ENCODE measurements at regions not wholly inside any gene's neighbourhood (a gene's known extent, or its start where the extent isn't known, plus 50 kb on each side); places are given as distances from the start of the nearest gene placed in this dataset.

GRCh38 chr6:142011775-142012174 is 121.0 kb upstream of the GJE1 start:
- TF ChIP-seq POLR2A (IDR thresholded peaks at IDR 0.05) (no peak), CTCF (IDR thresholded peaks at IDR 0.05) (no peak)
- H3K4me3 ChIP-seq = no peak overlapping the region
- no peaks in the 10 kb centered on the region for H3K9me3 ChIP-seq
- intact Hi-C loops (cut with DNase I) = no loop called here
- 60 to 87% methylated on average over 1 of the region's 1 CpG for WGBS, 2 donors
- DNase-seq = no peak
- peaks cover 0 to 9% (median 0%) of the 10 kb centered on the region in 4 donors for H3K27me3 ChIP-seq
- H3K4me1 ChIP-seq = peaks cover 10 to 24% (median 14%) of the 10 kb centered on the region in 3 donors
- H3K27ac ChIP-seq = no peak overlapping the region
- H3K36me3 ChIP-seq = no peaks in the 10 kb centered on the region

- no peak for TF ChIP-seq CTCF (IDR thresholded peaks at IDR 0.05)
- no peak for TF ChIP-seq POLR2A (IDR thresholded peaks at IDR 0.05)
- Histone ChIP-seq H3K27me3 (peaks cover 0 to 9% (median 0%) of the 10 kb centered on the region in 4 donors), H3K9me3 (no peaks in the 10 kb centered on the region), H3K36me3 (no peaks in the 10 kb centered on the region), H3K4me3 (no peak overlapping the region), H3K4me1 (peaks cover 10 to 24% (median 14%) of the 10 kb centered on the region in 3 donors), H3K27ac (no peak overlapping the region)
- DNase-seq = no peak
- intact Hi-C loops (cut with DNase I) = no loop called here
Measured at GRCh38 chr6:142011156-142011555, 121.6 kb upstream of the GJE1 start.

- no peak for TF ChIP-seq CTCF (IDR thresholded peaks at IDR 0.05)
- Histone ChIP-seq H3K9me3 (no peaks in the 10 kb centered on the region), H3K36me3 (no peaks in the 10 kb centered on the region), H3K4me1 (peaks cover 9 to 19% (median 9%) of the 10 kb centered on the region in 3 donors), H3K4me3 (no peak overlapping the region), H3K27me3 (peaks cover 0 to 9% (median 0%) of the 10 kb centered on the region in 4 donors), H3K27ac (no peak overlapping the region)
- whole genome bisulfite sequencing, 2 donors = 63 to 71% methylated on average over 2 of the region's 2 CpGs
- intact Hi-C loops (cut with DNase I) = no loop called here
- no peak for DNase-seq
Measured at GRCh38 chr6:142009647-142010046, 123.1 kb upstream of the GJE1 start.

GRCh38 chr6:142008781-142009180 is 123.9 kb upstream of the GJE1 start:
- no peak overlapping the region for H3K4me3 ChIP-seq
- H3K27ac ChIP-seq = no peak overlapping the region
- DNase-seq = no peak
- H3K4me1 ChIP-seq = peaks cover under 1 to 10% (median under 1%) of the 10 kb centered on the region in 3 donors
- H3K36me3 ChIP-seq = no peaks in the 10 kb centered on the region
- H3K9me3 ChIP-seq = no peaks in the 10 kb centered on the region
- intact Hi-C loops (cut with DNase I) = no loop called here
- TF ChIP-seq CTCF (IDR thresholded peaks at IDR 0.05) (no peak), POLR2A (IDR thresholded peaks at IDR 0.05) (no peak)
- 28 to 32% methylated on average over 1 of the region's 1 CpG for WGBS, 2 donors
- H3K27me3 ChIP-seq = peaks cover 0 to 9% (median 0%) of the 10 kb centered on the region in 4 donors

- Histone ChIP-seq H3K27ac (no peak overlapping the region), H3K4me1 (peaks cover 0 to 4% (median 0%) of the 10 kb centered on the region in 3 donors), H3K9me3 (no peaks in the 10 kb centered on the region), H3K27me3 (peaks cover 0 to 9% (median 0%) of the 10 kb centered on the region in 4 donors), H3K36me3 (no peaks in the 10 kb centered on the region), H3K4me3 (no peak overlapping the region)
- no peak for DNase-seq
- intact Hi-C loops (cut with DNase I) = no loop called here
- WGBS, 2 donors = 76 to 84% methylated on average over 4 of the region's 4 CpGs
- TF ChIP-seq CTCF (IDR thresholded peaks at IDR 0.05) (no peak), POLR2A (IDR thresholded peaks at IDR 0.05) (no peak)
Measured at GRCh38 chr6:142008016-142008735, 124.5 kb upstream of the GJE1 start.
